Naive B cell (primary cell): ENCODE measurements at regions not wholly inside any gene's neighbourhood (a gene's known extent, or its start where the extent isn't known, plus 50 kb on each side); places are given as distances from the start of the nearest gene placed in this dataset.
A peak's percentile ranks its signal among the peaks of the same experiment; 100 is the strongest.

ENCODE experiments used
- ATAC-seq, 2 donors: fragments of 150-1000 bp; cut with Tn5 transposase; 2 replicates each; pipeline ENCODE4 v1.10.0; 2021; ENCODE audit warnings: low read depth in 2 of 2, mild to moderate bottlenecking in 2 of 2, moderate library complexity in 2 of 2
- DNase-seq: peaks from one replicate; pipeline ENCODE4 v3.0.0; 2022
- H3K27ac Mint-ChIP-seq, 6 donors: one replicate each; pipeline ENCODE4 v1.8.0; 2020 to 2022; ENCODE audit warnings: mild to moderate bottlenecking in 6 of 6, mixed read lengths in 6 of 6, moderate library complexity in 5 of 6, inconsistent platforms in 2 of 6
- H3K27me3 Mint-ChIP-seq, 3 donors: one replicate each; pipeline ENCODE4 v1.8.0; 2021 to 2022; ENCODE audit warnings: mixed read lengths in 3 of 3, mild to moderate bottlenecking in 1 of 3
- H3K36me3 Mint-ChIP-seq, 2 donors: one replicate each; pipeline ENCODE4 v1.8.0; 2020 to 2022; ENCODE audit warnings: mixed read lengths in 2 of 2, inconsistent platforms in 1 of 2, mild to moderate bottlenecking in 1 of 2
- H3K4me1 Mint-ChIP-seq, 3 donors: one replicate each; pipeline ENCODE4 v1.8.0; 2020 to 2022; ENCODE audit warnings: mixed read lengths in 3 of 3, inconsistent platforms in 1 of 3, mild to moderate bottlenecking in 1 of 3, moderate library complexity in 1 of 3
- H3K4me3 Mint-ChIP-seq, 8 donors: one replicate each; pipeline ENCODE4 v1.8.0; 2020 to 2022; ENCODE audit warnings: mild to moderate bottlenecking in 8 of 8, mixed read lengths in 8 of 8, moderate library complexity in 8 of 8, inconsistent platforms in 2 of 8
- H3K9me3 Mint-ChIP-seq, 7 donors: one replicate each; pipeline ENCODE4 v1.8.0; 2020 to 2022; ENCODE audit warnings: mixed read lengths in 7 of 7, mild to moderate bottlenecking in 5 of 7, inconsistent platforms in 2 of 7, moderate library complexity in 1 of 7

DNA sequence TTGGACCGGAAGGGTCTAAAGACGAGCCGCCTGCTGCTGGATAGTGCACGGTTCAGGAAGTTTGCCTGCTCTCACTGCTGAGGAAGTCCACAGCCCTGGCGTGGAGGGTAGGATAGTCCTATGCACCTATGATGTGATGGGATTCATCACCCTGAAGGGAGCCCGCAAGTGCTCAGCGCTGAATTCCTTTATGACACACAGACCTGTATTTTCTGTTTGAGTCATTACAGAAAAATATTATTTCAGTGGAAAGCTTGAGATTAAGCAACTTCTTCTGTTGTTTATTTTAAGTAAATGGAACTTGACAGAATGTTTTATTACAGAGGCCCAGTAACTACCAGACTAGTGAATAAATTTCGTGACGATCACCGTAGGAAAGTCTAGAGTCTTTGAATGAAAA lies 123.2 kb downstream of the TRIML1 start:
- DNase-seq, result no peak
- no peaks in the 10 kb centered on the region for H3K4me1 Mint-ChIP-seq
- H3K4me3 Mint-ChIP-seq, result no peak overlapping the region
- peaks cover 0 to 16% (median 11%) of the 10 kb centered on the region in 7 donors for H3K9me3 Mint-ChIP-seq
- no peaks in the 10 kb centered on the region for H3K27me3 Mint-ChIP-seq
- no peaks in the 10 kb centered on the region for H3K36me3 Mint-ChIP-seq
- no peak overlapping the region for H3K27ac Mint-ChIP-seq
- no peak for ATAC-seq

DNA sequence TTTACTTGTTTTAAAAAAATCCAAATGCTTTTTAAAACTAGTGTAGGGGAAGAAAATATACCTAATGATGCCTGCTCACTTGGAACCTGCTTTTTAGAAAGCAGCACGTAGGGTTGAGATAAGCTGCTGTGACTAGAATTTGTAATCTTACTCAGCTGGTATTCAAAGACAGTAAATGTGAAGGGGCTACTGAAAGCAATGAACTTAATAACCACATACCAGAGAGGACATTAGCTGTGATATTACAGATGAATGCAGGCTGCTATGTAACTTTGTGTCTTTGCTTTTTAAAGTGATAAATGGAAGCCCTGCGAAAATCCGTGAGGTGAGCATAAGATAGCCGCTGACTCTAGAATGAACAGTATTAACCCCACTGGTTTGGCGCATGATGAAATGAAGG lies 124.1 kb downstream of the TRIML1 start:
- ATAC-seq (no peak), DNase-seq (no peak)
- Mint-ChIP-seq H3K4me1 (no peaks in the 10 kb centered on the region), H3K36me3 (no peaks in the 10 kb centered on the region), H3K27me3 (no peaks in the 10 kb centered on the region), H3K9me3 (peaks cover 0 to 19% (median 14%) of the 10 kb centered on the region in 7 donors), H3K4me3 (no peak overlapping the region), H3K27ac (no peak overlapping the region)

DNA sequence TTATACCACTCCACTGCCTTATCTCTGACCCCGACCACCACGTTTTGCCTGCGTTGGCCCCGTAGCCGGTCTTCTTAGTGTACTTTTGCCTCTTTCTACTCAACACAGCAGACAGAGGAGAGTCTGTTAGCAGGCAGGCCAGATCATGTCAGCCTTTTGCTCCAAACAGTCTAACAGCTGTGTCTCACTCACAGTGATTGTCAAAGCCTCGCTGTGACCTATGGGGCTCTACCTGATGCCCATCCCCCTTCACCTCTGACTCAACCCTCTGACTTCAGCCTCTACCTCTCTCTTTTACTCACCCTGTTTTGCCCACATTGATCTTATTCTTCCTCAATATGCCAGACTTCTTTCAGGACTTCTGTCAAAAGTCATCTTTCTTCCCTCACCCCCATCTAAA lies 127.1 kb downstream of the TRIML1 start:
- Mint-ChIP-seq H3K27me3 (no peaks in the 10 kb centered on the region), H3K4me1 (no peaks in the 10 kb centered on the region), H3K27ac (no peak overlapping the region), H3K4me3 (peak overlapping the region in 1 of 8 donors; percentile 3), H3K36me3 (no peaks in the 10 kb centered on the region), H3K9me3 (peaks cover 0 to 17% (median 9%) of the 10 kb centered on the region in 7 donors)
- no peak for DNase-seq
- ATAC-seq, result no peak

DNA sequence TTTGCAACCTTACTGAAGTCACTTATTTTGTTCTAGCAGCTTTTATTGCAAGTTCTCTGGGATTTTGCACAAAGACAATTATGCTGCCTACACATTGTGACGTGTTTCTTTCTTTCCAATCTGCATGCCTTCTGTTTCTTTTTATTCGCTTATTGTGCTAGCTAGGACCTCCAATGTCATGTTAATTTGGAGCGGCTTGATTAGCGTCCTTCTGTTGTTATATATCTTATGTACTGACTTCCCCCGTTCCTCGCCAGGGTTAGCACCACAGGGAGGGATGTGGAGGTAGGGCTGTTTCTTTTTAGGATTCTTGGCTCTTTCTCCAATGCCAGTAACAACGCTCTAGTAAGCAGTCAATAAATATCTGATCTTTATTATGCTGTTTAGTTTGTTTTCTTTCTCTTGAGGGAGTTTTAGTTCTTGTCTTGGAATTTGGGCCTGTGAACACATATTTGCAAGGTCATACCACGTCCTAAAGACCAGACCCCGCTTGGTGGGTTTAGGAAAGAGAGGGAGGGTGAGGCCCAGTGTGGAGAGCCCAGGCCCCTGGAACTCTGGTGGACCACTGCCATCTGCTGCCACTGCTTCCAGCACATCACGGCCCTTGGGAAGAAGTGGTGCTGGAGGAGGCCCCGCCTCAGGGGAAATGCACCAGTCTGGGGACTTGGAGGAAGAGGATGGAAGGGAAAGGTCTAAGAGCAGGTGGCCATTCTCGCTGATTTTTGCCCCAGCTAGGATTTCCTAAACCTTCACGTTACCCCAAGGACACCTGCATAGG lies 129.1 kb downstream of the TRIML1 start:
- Mint-ChIP-seq H3K27me3 (no peaks in the 10 kb centered on the region), H3K27ac (no peak overlapping the region), H3K4me3 (no peak overlapping the region), H3K9me3 (peaks cover 0 to 17% (median 9%) of the 10 kb centered on the region in 7 donors), H3K36me3 (no peaks in the 10 kb centered on the region), H3K4me1 (no peaks in the 10 kb centered on the region)
- DNase-seq (no peak), ATAC-seq (no peak)

DNA sequence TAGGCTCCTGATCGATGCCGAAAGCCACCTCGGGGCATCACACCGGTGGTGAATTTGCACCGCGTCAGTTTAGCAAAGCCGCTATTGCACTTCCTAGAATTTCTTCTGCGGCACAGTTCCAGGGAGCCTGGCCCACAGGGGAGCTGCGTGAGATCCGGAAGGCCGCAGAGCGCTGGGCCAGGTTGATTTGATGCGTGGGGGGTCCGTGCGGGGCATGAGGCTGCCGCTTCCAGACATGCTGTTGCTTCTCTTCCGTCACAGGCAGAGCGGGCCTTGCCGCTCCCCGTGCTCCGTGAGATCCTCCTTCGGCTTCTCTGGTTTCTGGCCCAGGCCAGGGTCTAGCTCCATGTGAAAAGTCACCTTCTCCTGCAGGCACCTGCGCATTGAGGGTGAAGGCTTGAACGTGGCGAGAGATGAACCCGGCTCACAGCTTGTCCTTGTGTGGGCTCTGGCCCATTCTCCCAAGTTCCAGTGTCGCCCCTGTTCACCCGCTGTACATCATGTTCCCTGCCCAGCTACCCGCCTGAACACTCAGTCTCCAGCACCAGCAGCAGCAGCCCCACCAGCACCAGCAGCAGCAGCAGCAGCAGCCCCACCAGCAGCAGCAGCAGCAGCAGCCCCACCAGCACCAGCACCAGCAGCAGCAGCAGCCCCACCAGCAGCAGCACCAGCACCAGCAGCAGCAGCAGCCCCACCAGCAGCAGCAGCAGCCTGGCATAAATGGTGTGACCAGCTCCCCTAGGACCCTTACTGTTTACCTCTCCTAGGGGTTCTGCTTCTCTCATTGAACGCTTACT lies 131.2 kb downstream of the TRIML1 start:
- H3K4me1 Mint-ChIP-seq, result no peaks in the 10 kb centered on the region
- no peaks in the 10 kb centered on the region for H3K27me3 Mint-ChIP-seq
- H3K27ac Mint-ChIP-seq, result no peak overlapping the region
- H3K4me3 Mint-ChIP-seq, result no peak overlapping the region
- H3K36me3 Mint-ChIP-seq, result no peaks in the 10 kb centered on the region
- DNase-seq (no peak), ATAC-seq (no peak)
- peaks cover 0 to 17% (median 9%) of the 10 kb centered on the region in 7 donors for H3K9me3 Mint-ChIP-seq

DNA sequence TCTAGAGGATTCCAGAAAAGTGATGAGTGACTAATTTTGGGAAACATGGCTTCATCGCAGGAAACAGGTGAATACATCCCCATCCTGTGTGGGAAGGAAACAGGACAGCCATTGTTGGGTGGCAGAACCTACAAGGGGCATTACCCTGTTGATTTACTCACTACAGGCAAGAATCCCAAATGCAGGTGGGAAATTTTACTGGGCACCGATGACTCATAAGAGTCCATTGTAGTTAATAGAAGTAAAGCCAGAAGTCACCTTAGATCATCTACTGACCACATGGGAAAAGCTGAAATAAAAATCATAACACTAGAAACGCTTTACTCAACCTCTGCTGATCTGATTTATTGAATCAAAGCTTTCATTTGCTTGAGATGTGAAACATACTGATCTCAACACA lies 136.4 kb downstream of the TRIML1 start:
- Mint-ChIP-seq H3K27me3 (no peaks in the 10 kb centered on the region), H3K36me3 (no peaks in the 10 kb centered on the region), H3K27ac (no peak overlapping the region), H3K9me3 (peaks cover 0 to 7% (median 0%) of the 10 kb centered on the region in 7 donors), H3K4me3 (no peak overlapping the region), H3K4me1 (no peaks in the 10 kb centered on the region)
- ATAC-seq, result no peak
- DNase-seq, result no peak

DNA sequence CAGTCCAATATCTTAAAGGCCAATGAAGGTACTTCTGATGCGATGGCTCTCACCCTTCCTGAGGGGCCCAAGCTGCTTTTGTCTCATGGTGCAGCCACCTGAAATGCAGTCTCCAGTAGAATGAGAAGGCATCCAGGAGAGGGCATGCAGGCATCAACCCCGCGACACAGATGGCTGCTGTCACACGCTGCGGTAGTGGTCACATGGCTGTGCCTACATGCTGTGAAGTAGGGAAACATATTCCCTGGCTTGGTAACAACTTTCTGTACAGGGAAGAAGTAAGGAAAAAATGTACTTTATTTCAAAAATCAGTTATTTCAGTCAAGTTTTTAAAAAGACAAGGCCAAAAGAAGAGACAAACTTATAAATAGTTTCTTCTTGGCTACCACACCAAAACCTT lies 139.9 kb downstream of the TRIML1 start:
- no peak overlapping the region for H3K27ac Mint-ChIP-seq
- no peak overlapping the region for H3K4me3 Mint-ChIP-seq
- DNase-seq (no peak), ATAC-seq (no peak)
- no peaks in the 10 kb centered on the region for H3K36me3 Mint-ChIP-seq
- peaks cover 0 to 17% (median 7%) of the 10 kb centered on the region in 3 donors for H3K27me3 Mint-ChIP-seq
- H3K9me3 Mint-ChIP-seq, result peaks cover 0 to 13% (median 5%) of the 10 kb centered on the region in 7 donors
- no peaks in the 10 kb centered on the region for H3K4me1 Mint-ChIP-seq

DNA sequence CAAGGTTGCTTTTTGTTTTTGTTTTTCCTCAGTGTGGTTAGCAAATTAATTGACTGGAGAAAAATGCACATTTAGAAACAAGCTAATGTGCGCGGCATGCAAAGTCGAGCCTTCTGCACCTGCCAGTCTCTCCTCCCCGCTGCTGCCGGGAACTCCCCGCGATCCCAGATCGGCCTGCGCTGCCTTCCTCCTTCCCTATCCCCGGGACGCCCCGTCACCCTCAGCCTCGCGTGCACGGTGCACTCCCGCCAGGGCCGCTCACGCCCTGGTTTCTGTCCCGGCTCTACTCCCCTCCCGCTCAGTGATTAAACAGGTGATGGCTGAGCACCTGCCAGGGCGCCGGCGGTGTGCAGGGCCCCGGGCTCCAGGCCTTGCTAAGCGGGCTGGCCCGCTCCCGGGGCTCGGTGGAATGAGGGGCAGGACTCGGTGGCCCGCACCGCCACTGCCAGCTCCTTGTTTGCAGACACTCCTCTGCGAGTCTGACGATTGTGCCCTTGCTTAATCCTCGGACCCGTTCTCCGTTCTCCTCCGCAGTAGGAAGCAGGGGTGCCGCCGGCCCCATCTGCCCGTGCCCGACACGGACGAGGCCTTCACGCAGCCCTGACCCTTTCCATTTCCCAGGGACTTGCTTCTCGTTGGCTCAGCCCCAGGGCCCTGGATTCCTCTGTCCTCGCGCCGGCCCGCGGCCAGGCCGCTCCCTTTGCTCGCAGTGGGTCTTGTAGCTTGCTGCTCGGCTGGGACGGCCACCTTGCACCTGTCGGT lies 143.4 kb downstream of the TRIML1 start:
- DNase-seq, result no peak
- Mint-ChIP-seq H3K27ac (peak overlapping the region in 1 of 6 donors; percentile 85), H3K36me3 (no peaks in the 10 kb centered on the region), H3K9me3 (peaks cover 4 to 13% (median 6%) of the 10 kb centered on the region in 7 donors), H3K4me3 (no peak overlapping the region), H3K4me1 (no peaks in the 10 kb centered on the region), H3K27me3 (peaks cover 0 to 17% (median 7%) of the 10 kb centered on the region in 3 donors)
- ATAC-seq, result no peak

DNA sequence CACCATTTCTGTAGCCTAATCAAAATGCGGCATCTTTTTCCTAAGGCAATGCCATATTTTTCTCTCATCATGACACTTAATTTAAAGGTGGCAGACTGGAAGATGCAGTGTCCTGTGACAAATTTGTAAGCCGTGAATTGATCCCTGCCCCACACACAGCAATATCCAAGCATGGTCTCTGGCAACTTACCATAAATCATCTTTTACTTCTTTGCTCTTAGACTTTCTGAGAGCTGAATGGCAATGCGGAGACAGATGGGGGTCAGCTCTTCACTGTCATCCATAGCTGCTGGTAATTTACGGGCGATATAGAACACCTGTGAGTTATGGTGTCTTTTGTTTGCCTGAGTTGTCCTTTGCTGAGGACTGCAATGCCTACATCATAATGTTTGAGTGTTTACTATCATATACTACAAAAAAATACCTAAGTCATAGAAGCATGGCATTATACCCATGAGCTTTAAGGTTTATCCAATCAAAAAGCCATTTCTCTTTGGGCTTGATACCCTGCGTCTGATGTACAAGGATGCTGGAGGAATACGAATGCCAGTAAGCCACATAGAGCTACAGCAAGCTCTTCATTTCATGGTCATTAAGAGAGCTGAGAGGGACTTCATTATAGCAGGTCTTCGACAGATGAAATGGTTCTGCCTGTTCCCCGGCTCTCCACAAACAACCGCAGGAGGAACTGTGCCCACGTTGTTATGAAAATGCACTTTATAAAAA lies 148.1 kb downstream of the TRIML1 start:
- H3K4me3 Mint-ChIP-seq, result no peak overlapping the region
- H3K27ac Mint-ChIP-seq, result no peak overlapping the region
- H3K36me3 Mint-ChIP-seq, result no peaks in the 10 kb centered on the region
- DNase-seq (no peak), ATAC-seq (no peak)
- no peaks in the 10 kb centered on the region for H3K4me1 Mint-ChIP-seq
- peaks cover 3 to 18% (median 5%) of the 10 kb centered on the region in 7 donors for H3K9me3 Mint-ChIP-seq
- peaks cover 0 to 15% (median 4%) of the 10 kb centered on the region in 3 donors for H3K27me3 Mint-ChIP-seq

DNA sequence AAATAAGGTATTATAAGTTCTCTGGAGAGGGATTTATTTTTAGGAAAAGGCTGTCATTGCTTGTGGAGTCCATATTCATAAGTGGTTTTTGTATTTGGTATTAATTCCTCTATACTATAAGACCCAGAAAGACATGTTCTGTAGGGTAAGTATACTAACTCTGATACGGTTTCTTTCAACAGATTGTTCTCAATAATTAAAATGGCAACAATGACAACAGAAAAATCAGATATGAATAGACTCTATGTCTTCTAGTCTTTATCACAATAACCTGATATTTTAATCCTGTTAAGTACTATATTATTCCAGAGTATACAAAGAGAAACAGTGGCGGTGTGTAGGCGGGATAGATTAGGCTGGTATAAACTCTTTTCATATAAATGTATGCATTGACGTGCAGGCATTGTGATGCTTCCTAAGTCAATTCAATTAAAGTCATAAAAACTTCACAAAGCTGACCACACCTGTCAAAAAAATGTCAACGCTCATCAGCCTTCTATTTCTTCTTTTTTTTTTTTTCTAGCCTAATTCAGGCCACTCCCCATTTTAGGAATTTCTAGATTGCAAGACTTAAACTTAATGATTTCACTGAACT lies 150.4 kb downstream of the TRIML1 start:
- H3K27ac Mint-ChIP-seq, result no peak overlapping the region
- H3K4me3 Mint-ChIP-seq, result no peak overlapping the region
- no peaks in the 10 kb centered on the region for H3K27me3 Mint-ChIP-seq
- DNase-seq (no peak), ATAC-seq (no peak)
- peaks cover 0 to 11% (median 4%) of the 10 kb centered on the region in 7 donors for H3K9me3 Mint-ChIP-seq
- H3K36me3 Mint-ChIP-seq, result no peaks in the 10 kb centered on the region
- H3K4me1 Mint-ChIP-seq, result no peaks in the 10 kb centered on the region

DNA sequence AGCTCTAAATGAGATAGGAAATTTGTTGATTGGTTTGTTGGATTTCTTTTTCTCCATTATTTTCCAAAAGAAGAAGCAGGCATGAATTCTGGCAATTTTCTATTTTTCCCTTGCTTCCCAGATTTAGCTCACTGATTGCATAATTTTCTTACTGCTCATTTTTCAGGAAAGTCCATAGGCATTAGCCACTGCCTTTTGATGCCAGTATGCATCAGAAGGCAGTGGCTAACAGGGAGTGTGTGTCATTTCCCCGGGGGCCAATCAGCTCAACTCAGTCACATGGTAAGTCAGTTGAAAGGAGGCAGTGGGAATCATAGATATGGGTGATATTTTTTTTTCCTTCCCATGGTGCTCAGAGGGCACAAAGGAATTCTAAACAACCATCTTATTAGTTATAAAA lies 156.7 kb downstream of the TRIML1 start:
- no peak for ATAC-seq
- DNase-seq, result no peak
- H3K9me3 Mint-ChIP-seq, result peaks cover 0 to 24% (median 9%) of the 10 kb centered on the region in 7 donors
- peaks cover 0 to 7% of the 10 kb centered on the region in 2 donors for H3K36me3 Mint-ChIP-seq
- H3K4me1 Mint-ChIP-seq, result no peaks in the 10 kb centered on the region
- no peaks in the 10 kb centered on the region for H3K27me3 Mint-ChIP-seq
- no peak overlapping the region for H3K27ac Mint-ChIP-seq
- H3K4me3 Mint-ChIP-seq, result no peak overlapping the region

DNA sequence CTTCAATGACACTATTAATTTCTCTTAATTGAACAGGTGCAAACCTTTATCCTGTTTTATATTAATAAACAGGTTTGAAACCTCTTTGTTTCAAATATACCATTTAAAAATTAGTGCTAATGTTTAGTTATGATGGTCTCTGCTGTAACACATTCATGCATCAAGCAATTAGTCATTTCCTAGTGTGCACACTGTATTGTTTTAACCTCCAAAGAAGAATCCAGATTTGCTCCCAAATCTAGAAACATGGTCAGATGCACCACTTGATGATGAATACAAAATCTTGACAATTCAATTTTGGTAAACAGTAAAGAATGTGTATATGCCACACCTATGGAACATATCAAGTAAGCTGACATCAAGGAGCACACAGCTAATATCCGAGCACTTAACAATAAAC lies 157.1 kb downstream of the TRIML1 start:
- ATAC-seq, result no peak
- DNase-seq, result no peak
- Mint-ChIP-seq H3K4me1 (no peaks in the 10 kb centered on the region), H3K27me3 (no peaks in the 10 kb centered on the region), H3K4me3 (no peak overlapping the region), H3K9me3 (peaks cover 1 to 29% (median 9%) of the 10 kb centered on the region in 7 donors), H3K36me3 (peaks cover 0 to 7% of the 10 kb centered on the region in 2 donors), H3K27ac (no peak overlapping the region)

DNA sequence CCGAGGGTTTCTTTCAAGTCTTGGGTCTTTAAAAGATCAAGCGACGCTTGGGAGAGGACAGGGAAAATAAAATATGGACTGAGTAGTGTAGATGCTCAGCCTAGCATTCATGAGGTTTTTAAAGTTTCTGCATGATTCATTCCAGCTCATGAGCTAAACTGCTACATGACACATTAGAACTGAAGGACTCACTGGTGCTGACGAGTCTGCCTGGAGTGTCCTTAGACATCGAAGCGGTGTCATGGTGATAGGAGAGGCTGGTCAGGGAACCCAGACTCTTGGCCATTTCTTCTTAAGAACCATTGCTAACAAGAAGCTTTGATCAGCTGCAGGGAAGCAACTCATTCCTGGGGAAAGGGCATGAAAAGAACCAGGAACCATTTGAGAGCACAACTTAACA lies 158.6 kb downstream of the TRIML1 start:
- Mint-ChIP-seq H3K36me3 (peaks cover 0 to 7% of the 10 kb centered on the region in 2 donors), H3K27ac (no peak overlapping the region), H3K4me1 (no peaks in the 10 kb centered on the region), H3K9me3 (peaks cover 5 to 32% (median 11%) of the 10 kb centered on the region in 7 donors), H3K4me3 (no peak overlapping the region), H3K27me3 (no peaks in the 10 kb centered on the region)
- ATAC-seq (no peak), DNase-seq (no peak)
